SW 1271 (cell line): ENCODE measurements at regions not wholly inside any gene's neighbourhood (a gene's known extent, or its start where the extent isn't known, plus 50 kb on each side); places are given as distances from the start of the nearest gene placed in this dataset.

ENCODE experiments used
- DNase-seq, 2 experiments: peaks; one replicate each; lab custom pipeline; 2025; lab: John Stamatoyannopoulos, UW

- no peak for DNase-seq
These were observed 55.2 kb upstream of the FRMD4B start for GRCh38 chr3:69441040-69441439.

DNA sequence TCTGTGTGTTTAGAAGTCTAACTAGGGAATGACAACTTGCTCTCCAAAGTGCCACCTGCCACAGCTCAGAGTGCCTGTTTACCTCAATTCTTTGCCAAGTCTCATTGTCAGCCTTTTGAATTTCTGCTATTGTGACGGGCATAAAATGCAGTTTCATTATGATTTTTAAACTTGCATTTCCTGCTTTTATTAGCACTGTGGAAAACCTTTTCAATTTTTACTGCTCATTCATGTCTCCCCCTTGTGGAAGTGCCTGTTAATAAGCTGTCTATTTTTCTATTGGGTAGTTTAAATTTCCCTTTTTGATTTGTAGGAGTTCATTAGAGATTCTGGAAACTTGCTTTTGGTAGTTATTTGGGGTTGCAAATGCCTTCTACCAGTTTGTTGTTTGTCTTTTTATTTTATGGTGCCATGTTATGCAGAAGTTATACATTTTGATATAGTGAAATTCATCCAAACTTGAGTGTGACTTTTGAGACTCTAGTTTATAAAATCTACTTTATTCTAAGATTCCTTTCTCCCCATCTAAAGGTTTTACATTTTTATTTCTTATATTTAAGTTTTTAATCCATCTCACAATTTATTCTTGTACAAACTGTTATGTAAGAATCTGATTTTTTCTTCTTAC is 53.9 kb upstream of the FRMD4B start:
- peak in 1 of 2 experiments; percentile 2 for DNase-seq

DNA sequence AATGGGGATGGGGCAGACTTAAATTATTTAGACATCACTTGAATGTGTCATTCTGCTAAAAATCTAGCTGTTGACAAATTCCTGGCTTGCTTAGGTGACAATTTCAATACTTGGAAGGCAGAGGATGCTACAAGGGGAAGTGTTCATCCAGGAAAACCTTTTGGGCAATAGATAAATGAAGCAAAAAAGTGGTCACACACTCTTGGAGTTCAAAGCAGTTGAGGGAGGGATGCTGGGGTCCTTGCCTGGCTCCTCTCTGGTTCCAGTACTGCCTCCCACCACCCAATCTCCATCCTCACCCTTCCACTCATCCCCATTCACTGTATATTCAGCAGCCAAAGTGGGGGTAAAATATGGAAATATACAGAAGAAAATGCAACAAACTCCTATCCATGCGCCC is 52.6 kb upstream of the FRMD4B start:
- no peak for DNase-seq

DNA sequence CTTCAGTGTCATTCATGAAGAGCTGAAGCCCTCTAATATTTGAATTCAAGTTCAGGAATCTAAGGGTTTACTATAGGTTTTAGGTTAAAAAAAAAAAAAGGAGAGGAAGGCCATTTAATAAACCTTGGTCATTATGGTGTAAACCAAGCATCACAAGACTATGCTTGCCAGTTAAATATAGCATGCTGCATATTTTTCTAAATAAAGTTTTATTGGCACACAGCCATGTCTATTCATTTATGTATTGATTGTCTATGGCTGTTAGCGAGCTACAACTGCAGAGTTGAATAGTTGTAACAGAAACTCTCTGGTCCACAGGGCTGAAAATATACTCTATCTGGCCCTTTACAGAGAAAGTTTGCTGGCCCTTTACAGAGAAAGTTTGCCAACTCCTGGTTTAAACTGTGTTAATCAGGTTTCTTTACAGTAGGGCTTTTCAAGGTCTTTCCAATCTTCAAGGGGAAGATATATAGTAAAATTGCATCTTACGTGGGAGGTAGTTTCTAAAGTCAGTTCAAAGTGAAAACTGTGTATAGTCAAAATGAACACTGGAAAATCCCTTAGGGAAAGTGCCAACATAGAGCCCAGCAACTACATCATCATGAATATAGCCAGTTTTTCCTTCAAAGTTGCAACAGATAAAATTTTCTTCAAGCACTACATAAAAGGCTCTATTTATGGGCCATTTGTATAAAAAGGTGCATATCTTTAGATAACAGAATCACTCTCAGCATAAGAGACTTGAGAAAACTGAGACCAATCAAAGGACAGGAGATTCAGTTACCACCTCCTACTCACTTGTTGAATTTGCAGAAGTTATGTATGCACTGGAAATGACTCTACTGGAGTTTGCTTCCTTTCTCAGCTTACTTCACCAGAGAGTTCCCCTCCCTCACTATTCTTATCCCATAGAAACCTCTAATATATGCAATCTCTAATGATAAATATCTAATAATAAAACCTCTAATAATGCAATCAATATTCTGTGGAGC is 49.7 kb upstream of the FRMD4B start:
- no peak for DNase-seq
